ENCODE measurements at regions not wholly inside any gene's neighbourhood (a gene's known extent, or its start where the extent isn't known, plus 50 kb on each side); places are given as distances from the start of the nearest gene placed in this dataset.

DNA sequence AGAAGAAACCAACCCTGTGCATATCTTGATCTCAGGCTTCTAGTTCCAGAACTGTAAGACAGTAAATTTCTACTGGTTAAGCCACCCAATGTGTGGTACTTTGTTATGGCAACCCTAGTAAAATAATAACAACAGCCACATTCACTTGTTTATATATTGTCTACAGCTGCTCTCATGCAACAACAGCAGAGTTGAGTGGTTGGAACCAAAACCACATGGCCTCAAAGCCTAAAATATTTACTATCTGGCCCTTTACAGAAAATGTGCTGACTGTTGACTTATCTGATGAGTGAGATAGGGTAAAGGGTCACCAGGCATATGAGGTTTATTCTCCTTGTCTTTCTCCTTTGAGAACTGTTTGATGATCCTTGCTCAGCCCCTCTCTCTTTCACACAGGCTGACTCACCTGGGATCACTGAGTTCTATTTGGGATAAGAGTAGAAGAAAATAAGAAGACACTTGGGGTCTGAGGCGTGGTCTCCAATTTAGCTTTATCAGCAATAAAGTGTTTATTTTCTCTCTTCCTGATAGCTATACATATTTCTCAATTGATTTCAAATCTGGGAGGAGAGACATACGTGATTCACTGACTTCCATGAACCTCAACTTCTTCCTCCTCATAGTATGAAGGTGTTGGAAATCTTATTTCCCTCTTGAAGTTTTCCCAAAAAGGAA, 227.5 kb upstream of the STARD13 start:
- H3K9me3 ChIP-seq (ENCODE audit: low read length): no peaks in the 10 kb centered on the region
- H3F3A ChIP-seq (ENCODE audit: insufficient read depth, low read length, poor library complexity, severe bottlenecking): no peaks in the 10 kb centered on the region
- H4K20me1 ChIP-seq (ENCODE audit: insufficient read depth): no peaks in the 10 kb centered on the region
- no peak overlapping the region for H3K27ac ChIP-seq (ENCODE audit: low read length)
- H3K4me2 ChIP-seq (ENCODE audit: low read length): no peak overlapping the region
- no peak overlapping the region for H2AFZ ChIP-seq (ENCODE audit: low read depth, low read length)
- H3K27me3 ChIP-seq (ENCODE audit: insufficient read depth, low read depth, low read length): no peaks in the 10 kb centered on the region
- no peak overlapping the region for H3K4me3 ChIP-seq (ENCODE audit: low read length)
- H3K79me2 ChIP-seq (replicated peaks; ENCODE audit: insufficient read depth, low read length): no peaks in the 10 kb centered on the region
- no peaks in the 10 kb centered on the region for H3K9me2 ChIP-seq (ENCODE audit: insufficient read depth, low read length)
- no peak overlapping the region for H3K9ac ChIP-seq (ENCODE audit: low read length)
- TF ChIP-seq RAD21 (conservative IDR thresholded peaks at IDR 0.05) (no peak), TAF1 (IDR thresholded peaks at IDR 0.05; ENCODE audit: low read depth) (no peak), MXI1 (conservative IDR thresholded peaks at IDR 0.05; ENCODE audit: poor library complexity, severe bottlenecking) (no peak), EP300 (conservative IDR thresholded peaks at IDR 0.05; ENCODE audit: poor library complexity, severe bottlenecking) (no peak), EZH2 (IDR thresholded peaks at IDR 0.05; ENCODE audit: borderline replicate concordance, insufficient read depth, low read length, poor library complexity, severe bottlenecking) (no peak), POLR2AphosphoS5 (IDR thresholded peaks at IDR 0.05) (no peak), SMC3 (conservative IDR thresholded peaks at IDR 0.05; ENCODE audit: poor library complexity) (no peak)
- TF ChIP-seq, protein P1, sequence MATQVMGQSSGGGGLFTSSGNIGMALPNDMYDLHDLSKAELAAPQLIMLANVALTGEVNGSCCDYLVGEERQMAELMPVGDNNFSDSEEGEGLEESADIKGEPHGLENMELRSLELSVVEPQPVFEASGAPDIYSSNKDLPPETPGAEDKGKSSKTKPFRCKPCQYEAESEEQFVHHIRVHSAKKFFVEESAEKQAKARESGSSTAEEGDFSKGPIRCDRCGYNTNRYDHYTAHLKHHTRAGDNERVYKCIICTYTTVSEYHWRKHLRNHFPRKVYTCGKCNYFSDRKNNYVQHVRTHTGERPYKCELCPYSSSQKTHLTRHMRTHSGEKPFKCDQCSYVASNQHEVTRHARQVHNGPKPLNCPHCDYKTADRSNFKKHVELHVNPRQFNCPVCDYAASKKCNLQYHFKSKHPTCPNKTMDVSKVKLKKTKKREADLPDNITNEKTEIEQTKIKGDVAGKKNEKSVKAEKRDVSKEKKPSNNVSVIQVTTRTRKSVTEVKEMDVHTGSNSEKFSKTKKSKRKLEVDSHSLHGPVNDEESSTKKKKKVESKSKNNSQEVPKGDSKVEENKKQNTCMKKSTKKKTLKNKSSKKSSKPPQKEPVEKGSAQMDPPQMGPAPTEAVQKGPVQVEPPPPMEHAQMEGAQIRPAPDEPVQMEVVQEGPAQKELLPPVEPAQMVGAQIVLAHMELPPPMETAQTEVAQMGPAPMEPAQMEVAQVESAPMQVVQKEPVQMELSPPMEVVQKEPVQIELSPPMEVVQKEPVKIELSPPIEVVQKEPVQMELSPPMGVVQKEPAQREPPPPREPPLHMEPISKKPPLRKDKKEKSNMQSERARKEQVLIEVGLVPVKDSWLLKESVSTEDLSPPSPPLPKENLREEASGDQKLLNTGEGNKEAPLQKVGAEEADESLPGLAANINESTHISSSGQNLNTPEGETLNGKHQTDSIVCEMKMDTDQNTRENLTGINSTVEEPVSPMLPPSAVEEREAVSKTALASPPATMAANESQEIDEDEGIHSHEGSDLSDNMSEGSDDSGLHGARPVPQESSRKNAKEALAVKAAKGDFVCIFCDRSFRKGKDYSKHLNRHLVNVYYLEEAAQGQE (IDR thresholded peaks at IDR 0.05; ENCODE audit: borderline replicate concordance): no peak
- TF ChIP-seq, protein P2, sequence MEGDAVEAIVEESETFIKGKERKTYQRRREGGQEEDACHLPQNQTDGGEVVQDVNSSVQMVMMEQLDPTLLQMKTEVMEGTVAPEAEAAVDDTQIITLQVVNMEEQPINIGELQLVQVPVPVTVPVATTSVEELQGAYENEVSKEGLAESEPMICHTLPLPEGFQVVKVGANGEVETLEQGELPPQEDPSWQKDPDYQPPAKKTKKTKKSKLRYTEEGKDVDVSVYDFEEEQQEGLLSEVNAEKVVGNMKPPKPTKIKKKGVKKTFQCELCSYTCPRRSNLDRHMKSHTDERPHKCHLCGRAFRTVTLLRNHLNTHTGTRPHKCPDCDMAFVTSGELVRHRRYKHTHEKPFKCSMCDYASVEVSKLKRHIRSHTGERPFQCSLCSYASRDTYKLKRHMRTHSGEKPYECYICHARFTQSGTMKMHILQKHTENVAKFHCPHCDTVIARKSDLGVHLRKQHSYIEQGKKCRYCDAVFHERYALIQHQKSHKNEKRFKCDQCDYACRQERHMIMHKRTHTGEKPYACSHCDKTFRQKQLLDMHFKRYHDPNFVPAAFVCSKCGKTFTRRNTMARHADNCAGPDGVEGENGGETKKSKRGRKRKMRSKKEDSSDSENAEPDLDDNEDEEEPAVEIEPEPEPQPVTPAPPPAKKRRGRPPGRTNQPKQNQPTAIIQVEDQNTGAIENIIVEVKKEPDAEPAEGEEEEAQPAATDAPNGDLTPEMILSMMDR (IDR thresholded peaks at IDR 0.05; ENCODE audit: poor library complexity, severe bottlenecking): no peak
- H3K36me3 ChIP-seq (ENCODE audit: insufficient read depth, low read length): no peaks in the 10 kb centered on the region

DNA sequence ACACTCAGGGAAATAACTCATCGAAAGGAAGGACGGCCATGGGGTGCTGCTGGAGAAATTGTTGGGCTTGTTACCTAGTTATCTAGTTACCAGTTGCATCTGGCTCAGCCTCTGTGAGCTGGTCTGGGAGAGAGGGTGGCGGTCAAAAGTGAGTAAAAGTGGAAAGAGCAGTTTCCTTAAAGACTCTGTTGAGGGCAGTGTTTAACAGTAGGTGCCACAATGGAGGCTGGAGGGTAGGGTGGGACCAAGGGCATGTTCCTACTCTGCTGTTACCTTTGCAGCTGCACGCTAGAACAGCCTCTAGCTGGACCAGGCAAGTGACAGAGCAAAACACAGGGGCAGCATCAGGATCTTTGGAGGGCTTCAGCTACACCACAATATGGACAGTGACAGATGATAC, 228.8 kb upstream of the STARD13 start:
- Histone ChIP-seq H3K27me3 (ENCODE audit: insufficient read depth, low read depth, low read length) (no peaks in the 10 kb centered on the region), H3F3A (ENCODE audit: insufficient read depth, low read length, poor library complexity, severe bottlenecking) (no peaks in the 10 kb centered on the region), H3K27ac (ENCODE audit: low read length) (no peak overlapping the region), H3K4me2 (ENCODE audit: low read length) (no peak overlapping the region), H3K4me3 (ENCODE audit: low read length) (no peak overlapping the region), H3K9ac (ENCODE audit: low read length) (no peak overlapping the region), H3K36me3 (ENCODE audit: insufficient read depth, low read length) (no peaks in the 10 kb centered on the region), H3K9me3 (ENCODE audit: low read length) (no peaks in the 10 kb centered on the region), H4K20me1 (ENCODE audit: insufficient read depth) (no peaks in the 10 kb centered on the region), H2AFZ (ENCODE audit: low read depth, low read length) (no peak overlapping the region), H3K79me2 (replicated peaks; ENCODE audit: insufficient read depth, low read length) (no peaks in the 10 kb centered on the region), H3K9me2 (ENCODE audit: insufficient read depth, low read length) (no peaks in the 10 kb centered on the region)
- TF ChIP-seq, protein P2 (IDR thresholded peaks at IDR 0.05; ENCODE audit: poor library complexity, severe bottlenecking): no peak
- no peak for TF ChIP-seq POLR2AphosphoS5 (IDR thresholded peaks at IDR 0.05)
- TF ChIP-seq EP300 (conservative IDR thresholded peaks at IDR 0.05; ENCODE audit: poor library complexity, severe bottlenecking): no peak
- TF ChIP-seq, protein P1 (IDR thresholded peaks at IDR 0.05; ENCODE audit: borderline replicate concordance): no peak
- TF ChIP-seq RAD21 (conservative IDR thresholded peaks at IDR 0.05): no peak
- TF ChIP-seq MXI1 (conservative IDR thresholded peaks at IDR 0.05; ENCODE audit: poor library complexity, severe bottlenecking): no peak
- TF ChIP-seq TAF1 (IDR thresholded peaks at IDR 0.05; ENCODE audit: low read depth): no peak
- no peak for TF ChIP-seq EZH2 (IDR thresholded peaks at IDR 0.05; ENCODE audit: borderline replicate concordance, insufficient read depth, low read length, poor library complexity, severe bottlenecking)
- no peak for TF ChIP-seq SMC3 (conservative IDR thresholded peaks at IDR 0.05; ENCODE audit: poor library complexity)
